ENCODE measurements at regions not wholly inside any gene's neighbourhood (a gene's known extent, or its start where the extent isn't known, plus 50 kb on each side); places are given as distances from the start of the nearest gene placed in this dataset.

GRCh38 chr7:35331730-35332678 is 78.1 kb upstream of the TBX20 start:
- no peak for TF ChIP-seq CTCF (IDR thresholded peaks at IDR 0.05; ENCODE audit: insufficient read depth, low read length)
- DNase-seq (ENCODE audit: low read depth), result no peak

GRCh38 chr7:35329026-35329425 is 75.1 kb upstream of the TBX20 start:
- TF ChIP-seq CTCF (IDR thresholded peaks at IDR 0.05; ENCODE audit: insufficient read depth, low read length), result no peak

More at GRCh38 chr7:35331730-35332678, 78.1 kb upstream of the TBX20 start:
- no peak overlapping the region for H3K4me3 ChIP-seq (ENCODE audit: low read depth, low read length)

GRCh38 chr7:35319606-35320005 is 65.7 kb upstream of the TBX20 start:
- no peak for TF ChIP-seq CTCF (IDR thresholded peaks at IDR 0.05; ENCODE audit: insufficient read depth, low read length)
- no peak overlapping the region for H3K4me3 ChIP-seq (ENCODE audit: low read depth, low read length)
- no peak for DNase-seq (ENCODE audit: low read depth)

More at GRCh38 chr7:35329026-35329425, 75.1 kb upstream of the TBX20 start:
- no peak for DNase-seq (ENCODE audit: low read depth)
- no peak overlapping the region for H3K4me3 ChIP-seq (ENCODE audit: low read depth, low read length)

GRCh38 chr7:35316549-35316948 is 62.6 kb upstream of the TBX20 start:
- no peak overlapping the region for H3K4me3 ChIP-seq (ENCODE audit: low read depth, low read length)
- TF ChIP-seq CTCF (IDR thresholded peaks at IDR 0.05; ENCODE audit: insufficient read depth, low read length), result no peak
- peak; percentile 19 for DNase-seq (ENCODE audit: low read depth)

DNA sequence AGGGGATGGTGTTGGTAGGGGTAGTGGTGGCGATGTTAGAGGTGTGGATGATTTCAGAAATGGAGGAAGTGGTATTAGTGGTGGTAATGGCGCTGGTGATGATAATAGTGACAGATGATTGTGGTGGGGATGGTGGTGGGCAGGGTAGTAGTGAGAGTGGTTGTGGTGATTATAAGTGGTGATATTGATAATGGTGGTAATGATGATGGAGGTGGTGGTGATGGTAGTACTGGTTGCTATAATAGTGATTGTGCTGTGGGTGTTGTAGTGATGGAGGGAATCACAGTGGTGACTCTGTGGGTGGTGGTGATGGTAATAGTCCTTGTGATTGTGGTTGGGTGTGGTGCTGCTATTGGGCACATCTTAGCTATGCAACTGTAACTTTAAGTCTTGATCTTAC is 61.6 kb upstream of the TBX20 start:
- no peak overlapping the region for H3K4me3 ChIP-seq (ENCODE audit: low read depth, low read length)
- no peak for DNase-seq (ENCODE audit: low read depth)
- TF ChIP-seq CTCF (IDR thresholded peaks at IDR 0.05; ENCODE audit: insufficient read depth, low read length), result no peak

GRCh38 chr7:35314354-35314753 is 60.5 kb upstream of the TBX20 start:
- H3K4me3 ChIP-seq (ENCODE audit: low read depth, low read length), result no peak overlapping the region
- TF ChIP-seq CTCF (IDR thresholded peaks at IDR 0.05; ENCODE audit: insufficient read depth, low read length), result no peak
- no peak for DNase-seq (ENCODE audit: low read depth)
